Upper lobe of right lung (tissue), 1 donor: ENCODE measurements at regions not wholly inside any gene's neighbourhood (a gene's known extent, or its start where the extent isn't known, plus 50 kb on each side); places are given as distances from the start of the nearest gene placed in this dataset.

ENCODE experiments used
- ATAC-seq: fragments of 200-7000 bp; cut with Tn5 transposase; one replicate; pipeline ENCODE4 v1.9.1; 2020; ENCODE audit warnings: mild to moderate bottlenecking, moderate library complexity
- DNase-seq: peaks from one replicate; pipeline ENCODE4 v3.0.0-alpha.2; 2020
- H3K27ac ChIP-seq: fragments of 200-600 bp; one replicate; pipeline ENCODE4 v1.8.0; 2022
- H3K27me3 ChIP-seq: fragments of 200-600 bp; one replicate; pipeline ENCODE4 v1.8.0; 2022; ENCODE audit warnings: mild to moderate bottlenecking
- H3K36me3 ChIP-seq: fragments of 200-600 bp; one replicate; pipeline ENCODE4 v1.8.0; 2022
- H3K4me1 ChIP-seq: fragments of 200-600 bp; one replicate; pipeline ENCODE4 v1.8.0; 2022
- H3K4me3 ChIP-seq: fragments of 200-600 bp; one replicate; pipeline ENCODE4 v1.8.0; 2022; ENCODE audit warnings: mild to moderate bottlenecking
- H3K9me3 ChIP-seq: fragments of 200-600 bp; one replicate; pipeline ENCODE4 v1.8.0; 2022
- intact Hi-C: fragments of 100-400 bp; cut with DNase I; formaldehyde crosslinking; loops from one replicate; pipeline ENCODE4 v1.11.0; 2022
- TF ChIP-seq, protein P1 (sequence below): fragments of 200-600 bp; IDR thresholded peaks from one replicate; pipeline ENCODE4 v1.8.0; 2022; ENCODE audit warnings: antibody characterized with exemption
- donor health status: DM: no; HTN: yes; CAD: no; lungs with severe emphysema.

DNA sequence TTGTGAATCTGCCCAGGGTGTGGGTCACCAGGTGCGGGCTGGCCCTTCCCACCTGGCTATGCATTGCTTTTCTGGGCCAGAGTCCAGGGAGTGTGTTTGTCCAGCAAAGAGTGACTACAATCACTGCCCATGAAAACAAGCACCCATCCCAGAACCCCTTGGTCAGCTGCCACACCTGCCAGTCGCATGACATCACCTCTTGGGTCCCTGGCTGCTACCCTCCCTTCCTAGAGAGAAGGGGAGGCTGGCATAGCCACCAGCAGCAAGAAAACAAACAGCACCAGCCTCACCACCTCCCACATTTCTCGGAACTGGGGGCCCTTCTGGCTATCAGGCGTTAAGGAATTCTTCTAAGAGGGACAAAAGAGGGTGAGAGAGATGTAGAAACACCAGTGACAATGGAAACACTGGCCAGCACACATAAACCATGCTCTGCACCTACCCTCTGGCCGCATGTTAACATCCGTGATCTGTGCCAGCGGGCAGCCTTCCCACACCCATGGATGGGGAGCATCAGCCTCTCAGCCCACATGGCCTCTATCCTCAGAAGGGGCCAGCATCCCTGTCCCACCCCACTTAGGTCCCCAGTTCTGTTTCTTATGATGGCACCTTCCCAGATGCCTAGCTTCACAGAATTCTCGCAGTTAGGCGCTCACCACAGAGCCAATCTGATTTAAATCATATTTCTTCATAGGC lies 109.7 kb upstream of the GLI2 start:
- Histone ChIP-seq H3K27ac (peak overlapping the region; percentile 51), H3K4me1 (no peaks in the 10 kb centered on the region), H3K9me3 (no peaks in the 10 kb centered on the region), H3K4me3 (no peak overlapping the region), H3K36me3 (no peaks in the 10 kb centered on the region), H3K27me3 (no peaks in the 10 kb centered on the region)
- ATAC-seq = peak; percentile 85
- DNase-seq = peak; percentile 89
- TF ChIP-seq, protein P1, sequence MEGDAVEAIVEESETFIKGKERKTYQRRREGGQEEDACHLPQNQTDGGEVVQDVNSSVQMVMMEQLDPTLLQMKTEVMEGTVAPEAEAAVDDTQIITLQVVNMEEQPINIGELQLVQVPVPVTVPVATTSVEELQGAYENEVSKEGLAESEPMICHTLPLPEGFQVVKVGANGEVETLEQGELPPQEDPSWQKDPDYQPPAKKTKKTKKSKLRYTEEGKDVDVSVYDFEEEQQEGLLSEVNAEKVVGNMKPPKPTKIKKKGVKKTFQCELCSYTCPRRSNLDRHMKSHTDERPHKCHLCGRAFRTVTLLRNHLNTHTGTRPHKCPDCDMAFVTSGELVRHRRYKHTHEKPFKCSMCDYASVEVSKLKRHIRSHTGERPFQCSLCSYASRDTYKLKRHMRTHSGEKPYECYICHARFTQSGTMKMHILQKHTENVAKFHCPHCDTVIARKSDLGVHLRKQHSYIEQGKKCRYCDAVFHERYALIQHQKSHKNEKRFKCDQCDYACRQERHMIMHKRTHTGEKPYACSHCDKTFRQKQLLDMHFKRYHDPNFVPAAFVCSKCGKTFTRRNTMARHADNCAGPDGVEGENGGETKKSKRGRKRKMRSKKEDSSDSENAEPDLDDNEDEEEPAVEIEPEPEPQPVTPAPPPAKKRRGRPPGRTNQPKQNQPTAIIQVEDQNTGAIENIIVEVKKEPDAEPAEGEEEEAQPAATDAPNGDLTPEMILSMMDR = no peak
- intact Hi-C loops = no loop called here

DNA sequence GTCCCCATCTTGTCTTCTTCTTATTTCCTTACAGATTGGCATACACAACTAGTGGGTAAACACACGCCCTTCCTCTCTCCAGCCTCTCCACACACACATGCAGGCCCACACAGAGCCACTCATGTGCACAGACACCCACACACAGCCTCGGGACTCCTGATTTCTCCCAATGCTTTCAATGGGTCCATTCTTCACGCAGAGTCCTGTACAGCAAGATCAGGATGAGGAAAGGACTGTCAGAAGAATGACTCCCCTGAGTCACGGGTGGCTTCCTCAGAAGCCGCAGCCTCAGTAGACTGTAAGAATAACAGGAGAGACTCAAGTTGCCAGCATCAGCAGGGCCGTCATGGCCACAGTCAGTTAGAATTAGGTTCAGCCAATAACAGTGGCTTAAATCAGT lies 109.1 kb upstream of the GLI2 start:
- Histone ChIP-seq H3K27ac (peak overlapping the region; percentile 51), H3K9me3 (no peaks in the 10 kb centered on the region), H3K36me3 (no peaks in the 10 kb centered on the region), H3K27me3 (no peaks in the 10 kb centered on the region), H3K4me1 (no peaks in the 10 kb centered on the region), H3K4me3 (no peak overlapping the region)
- intact Hi-C loops = no loop called here
- DNase-seq (peak; percentile 61), ATAC-seq (peak; percentile 4)
- TF ChIP-seq, protein P1 = no peak

DNA sequence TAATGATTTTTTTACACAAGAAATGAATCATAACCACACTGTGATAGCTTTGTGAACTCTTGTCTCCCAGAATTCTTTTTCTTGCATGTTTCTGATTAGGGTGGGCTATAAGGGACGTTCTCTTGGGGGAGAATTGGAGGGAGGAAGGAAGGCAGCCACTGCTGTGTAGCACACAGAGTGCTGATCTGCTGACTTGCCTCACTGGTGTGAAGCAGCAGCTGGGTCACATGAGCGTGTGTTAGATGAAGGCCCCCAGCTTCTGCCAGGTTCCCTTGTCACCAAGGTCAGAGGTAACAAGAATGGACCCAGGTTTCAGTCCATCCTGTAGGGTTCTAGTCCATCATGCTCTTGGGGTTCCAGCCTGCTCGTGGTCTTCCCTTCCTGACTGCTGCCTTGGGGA lies 107.4 kb upstream of the GLI2 start:
- TF ChIP-seq, protein P1 = no peak
- no peaks in the 10 kb centered on the region for H3K27me3 ChIP-seq
- no peaks in the 10 kb centered on the region for H3K9me3 ChIP-seq
- no peaks in the 10 kb centered on the region for H3K4me1 ChIP-seq
- intact Hi-C loops = no loop called here
- no peaks in the 10 kb centered on the region for H3K36me3 ChIP-seq
- no peak overlapping the region for H3K27ac ChIP-seq
- DNase-seq (no peak), ATAC-seq (no peak)
- no peak overlapping the region for H3K4me3 ChIP-seq

DNA sequence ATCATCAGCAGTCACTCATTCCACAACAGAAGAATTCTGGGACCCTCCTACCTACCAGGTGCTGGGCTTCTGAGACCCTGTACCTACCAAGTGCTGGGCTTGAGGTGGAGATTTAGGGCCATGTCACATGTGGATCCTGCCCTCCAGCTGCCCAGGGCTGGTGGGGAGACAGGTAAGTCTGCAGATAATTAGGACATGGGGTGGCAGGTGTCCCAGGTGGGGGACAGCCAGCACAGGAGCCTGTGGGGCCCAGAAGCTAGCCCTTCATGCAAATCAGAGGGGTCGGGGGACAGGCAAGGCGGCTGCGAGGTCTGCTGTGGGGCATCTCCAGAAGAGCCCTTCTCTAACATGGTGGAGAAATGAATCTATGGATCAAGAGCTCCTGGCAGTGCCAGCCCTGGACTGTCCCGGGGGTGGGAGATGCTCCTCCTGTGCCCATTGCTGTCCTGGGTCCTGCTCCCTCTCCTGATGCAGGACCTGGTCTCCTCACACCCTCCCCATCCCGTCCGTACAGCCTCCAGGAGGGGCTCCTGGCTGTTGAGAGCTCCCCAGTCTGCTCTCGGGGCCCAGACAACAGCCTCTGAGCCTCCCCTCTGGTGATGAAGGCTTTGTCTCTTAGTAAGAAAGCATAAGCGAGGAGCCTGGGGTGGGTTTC lies 106.3 kb upstream of the GLI2 start:
- intact Hi-C loops = no loop called here
- Histone ChIP-seq H3K4me3 (no peak overlapping the region), H3K36me3 (no peaks in the 10 kb centered on the region), H3K27me3 (no peaks in the 10 kb centered on the region), H3K27ac (peak overlapping the region; percentile 30), H3K9me3 (no peaks in the 10 kb centered on the region), H3K4me1 (no peaks in the 10 kb centered on the region)
- ATAC-seq = no peak
- peak; percentile 31 for DNase-seq
- TF ChIP-seq, protein P1 = no peak

DNA sequence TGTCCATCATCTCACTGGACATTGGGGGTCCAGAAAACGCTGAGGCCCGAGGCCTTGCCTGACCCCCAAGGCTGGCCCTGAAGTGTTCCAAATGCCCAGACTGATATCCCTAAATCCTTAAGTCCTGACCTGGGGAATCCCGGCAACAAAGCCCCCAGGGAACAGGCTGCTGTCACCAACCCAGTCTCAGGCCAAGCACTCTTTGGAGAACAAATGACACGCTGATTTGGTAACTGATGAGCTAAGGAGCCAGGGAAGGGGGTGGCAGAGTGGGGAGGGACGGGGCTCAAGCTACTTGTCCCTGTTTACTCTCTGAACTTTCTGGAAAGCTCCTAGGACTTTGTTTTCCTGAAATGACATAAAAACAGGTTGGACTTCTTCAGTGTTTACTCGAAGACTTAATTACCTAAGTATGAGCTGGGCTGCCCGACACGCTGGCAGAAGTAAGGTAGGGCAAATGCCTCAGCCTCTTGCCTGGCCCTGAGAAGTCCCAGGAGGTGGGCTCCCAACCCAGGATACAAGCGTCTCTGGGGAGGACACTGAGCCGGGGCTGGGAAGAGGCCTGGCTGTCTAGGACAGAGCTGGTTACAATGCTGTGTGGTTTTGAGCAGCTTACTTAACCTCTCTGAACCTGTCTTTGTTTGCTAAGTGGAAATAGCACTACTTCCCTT lies 105.5 kb upstream of the GLI2 start:
- peak; percentile 67 for DNase-seq
- intact Hi-C loops = no loop called here
- TF ChIP-seq, protein P1 = no peak
- no peak overlapping the region for H3K4me3 ChIP-seq
- no peaks in the 10 kb centered on the region for H3K27me3 ChIP-seq
- peak overlapping the region; percentile 58 for H3K27ac ChIP-seq
- peak; percentile 59 for ATAC-seq
- H3K36me3 ChIP-seq = no peaks in the 10 kb centered on the region
- H3K4me1 ChIP-seq = no peaks in the 10 kb centered on the region
- no peaks in the 10 kb centered on the region for H3K9me3 ChIP-seq
